NCI-H1436 treated with DMSO at 0.1 percent for 48 hours (cell line): ENCODE measurements at regions not wholly inside any gene's neighbourhood (a gene's known extent, or its start where the extent isn't known, plus 50 kb on each side); places are given as distances from the start of the nearest gene placed in this dataset.

Experiments used
- DNase-seq: peaks from one replicate; lab custom pipeline; 2025; lab: John Stamatoyannopoulos, UW

- no peak for DNase-seq
Observed at GRCh38 chr1:238552271-238552670, 661.5 kb upstream of the ZP4 start.

GRCh38 chr1:238549137-238549536 lies 658.4 kb upstream of the ZP4 start:
- DNase-seq = no peak

- DNase-seq = no peak
Observed at GRCh38 chr1:238546118-238546517, 655.4 kb upstream of the ZP4 start.

- no peak for DNase-seq
Observed at GRCh38 chr1:238537641-238538040, 646.9 kb upstream of the ZP4 start.

GRCh38 chr1:238530209-238530851 lies 639.6 kb upstream of the ZP4 start:
- no peak for DNase-seq

GRCh38 chr1:238517711-238518110 lies 627.0 kb upstream of the ZP4 start:
- no peak for DNase-seq

- DNase-seq = no peak
Observed at GRCh38 chr1:238501290-238501689, 610.6 kb upstream of the ZP4 start.

- no peak for DNase-seq
Observed at GRCh38 chr1:238499021-238499420, 608.3 kb upstream of the ZP4 start.

GRCh38 chr1:238492271-238492670 lies 601.5 kb upstream of the ZP4 start:
- no peak for DNase-seq

GRCh38 chr1:238491265-238491664 lies 600.5 kb upstream of the ZP4 start:
- no peak for DNase-seq

- no peak for DNase-seq
Observed at GRCh38 chr1:238489006-238489405, 598.3 kb upstream of the ZP4 start.

GRCh38 chr1:238488401-238488800 lies 597.7 kb upstream of the ZP4 start:
- no peak for DNase-seq

GRCh38 chr1:238487931-238488330 lies 597.2 kb upstream of the ZP4 start:
- no peak for DNase-seq

GRCh38 chr1:238485912-238486209 lies 595.1 kb upstream of the ZP4 start:
- DNase-seq = no peak

GRCh38 chr1:238485057-238485911 lies 594.6 kb upstream of the ZP4 start:
- no peak for DNase-seq

- DNase-seq = no peak
Observed at GRCh38 chr1:238484121-238484520, 593.4 kb upstream of the ZP4 start.

- DNase-seq = no peak
Observed at GRCh38 chr1:238476841-238477240, 586.1 kb upstream of the ZP4 start.

- DNase-seq = no peak
Observed at GRCh38 chr1:238475712-238476111, 585.0 kb upstream of the ZP4 start.

- DNase-seq = no peak
Observed at GRCh38 chr1:238474263-238474662, 583.5 kb upstream of the ZP4 start.

GRCh38 chr1:238469146-238469631 lies 578.5 kb upstream of the ZP4 start:
- no peak for DNase-seq

GRCh38 chr1:238468068-238468467 lies 577.3 kb upstream of the ZP4 start:
- no peak for DNase-seq

- DNase-seq = no peak
Observed at GRCh38 chr1:238466459-238466858, 575.7 kb upstream of the ZP4 start.

- no peak for DNase-seq
Observed at GRCh38 chr1:238465449-238465848, 574.7 kb upstream of the ZP4 start.

- no peak for DNase-seq
Observed at GRCh38 chr1:238458899-238459298, 568.2 kb upstream of the ZP4 start.
